GM06990 (cell line): ENCODE measurements at regions not wholly inside any gene's neighbourhood (a gene's known extent, or its start where the extent isn't known, plus 50 kb on each side); places are given as distances from the start of the nearest gene placed in this dataset.
"Not testable (repeated sequence)": the region's sequence is repeated elsewhere in the genome, so short reads cannot be mapped to it uniquely, and the experiment has no call there.

Experiments used
- DNase-seq: peaks from one replicate; pipeline ENCODE4 v3.0.0-alpha.2; 2011; ENCODE audit not compliant: insufficient read length; ENCODE audit errors: extremely low read depth
- H3K27me3 ChIP-seq: replicated peaks from 2 replicates; pipeline ENCODE4 v1.6.0; 2011; ENCODE audit warnings: low read length; ENCODE audit not compliant: control insufficient read depth, insufficient read depth
- H3K36me3 ChIP-seq: 2 replicates; pipeline ENCODE4 v1.5.1; 2011; ENCODE audit warnings: low read length; ENCODE audit not compliant: control insufficient read depth, insufficient read depth
- H3K4me3 ChIP-seq: replicated peaks from 2 replicates; pipeline ENCODE4 v1.5.1; 2011; ENCODE audit warnings: low read depth, mild to moderate bottlenecking, control low read depth, low read length
- TF ChIP-seq, protein P1 (sequence below): IDR thresholded peaks from 2 replicates; pipeline ENCODE4 v1.5.1; 2011; ENCODE audit warnings: low read length, control low read depth, mild to moderate bottlenecking, inconsistent platforms; ENCODE audit not compliant: insufficient read depth, poor library complexity, severe bottlenecking

DNA sequence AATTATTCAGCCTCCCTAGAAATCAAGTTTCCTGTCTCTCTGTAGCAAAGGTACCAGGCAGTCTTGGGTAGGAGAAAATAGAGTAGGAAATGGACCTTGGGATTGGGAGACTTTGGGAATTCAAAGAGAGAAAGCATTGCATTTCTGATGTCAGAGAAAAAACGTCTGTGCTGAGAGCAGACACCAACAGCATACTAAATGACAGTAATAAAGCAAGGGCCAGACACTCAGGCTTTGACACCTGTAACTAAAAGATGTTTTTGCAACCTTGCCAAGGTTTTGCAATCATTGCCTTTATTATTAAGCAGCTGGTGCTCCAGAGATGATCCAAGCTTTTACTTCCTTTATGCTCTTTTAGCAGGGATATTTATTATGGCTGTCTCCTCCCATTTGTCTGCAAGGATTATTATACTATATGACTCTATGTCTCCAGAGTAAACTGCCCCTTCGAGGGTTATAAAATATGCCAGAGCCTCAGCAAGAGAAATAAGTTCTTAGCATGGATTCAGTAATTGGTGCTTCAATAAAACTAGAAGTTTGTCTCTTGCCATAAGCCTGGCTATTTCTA, 85.2 kb upstream of the GRAMD1B start:
- H3K27me3 ChIP-seq, result no peaks in the 10 kb centered on the region
- no peaks in the 10 kb centered on the region for H3K36me3 ChIP-seq
- no peak for DNase-seq
- H3K4me3 ChIP-seq, result no peak overlapping the region
- TF ChIP-seq, protein P1, sequence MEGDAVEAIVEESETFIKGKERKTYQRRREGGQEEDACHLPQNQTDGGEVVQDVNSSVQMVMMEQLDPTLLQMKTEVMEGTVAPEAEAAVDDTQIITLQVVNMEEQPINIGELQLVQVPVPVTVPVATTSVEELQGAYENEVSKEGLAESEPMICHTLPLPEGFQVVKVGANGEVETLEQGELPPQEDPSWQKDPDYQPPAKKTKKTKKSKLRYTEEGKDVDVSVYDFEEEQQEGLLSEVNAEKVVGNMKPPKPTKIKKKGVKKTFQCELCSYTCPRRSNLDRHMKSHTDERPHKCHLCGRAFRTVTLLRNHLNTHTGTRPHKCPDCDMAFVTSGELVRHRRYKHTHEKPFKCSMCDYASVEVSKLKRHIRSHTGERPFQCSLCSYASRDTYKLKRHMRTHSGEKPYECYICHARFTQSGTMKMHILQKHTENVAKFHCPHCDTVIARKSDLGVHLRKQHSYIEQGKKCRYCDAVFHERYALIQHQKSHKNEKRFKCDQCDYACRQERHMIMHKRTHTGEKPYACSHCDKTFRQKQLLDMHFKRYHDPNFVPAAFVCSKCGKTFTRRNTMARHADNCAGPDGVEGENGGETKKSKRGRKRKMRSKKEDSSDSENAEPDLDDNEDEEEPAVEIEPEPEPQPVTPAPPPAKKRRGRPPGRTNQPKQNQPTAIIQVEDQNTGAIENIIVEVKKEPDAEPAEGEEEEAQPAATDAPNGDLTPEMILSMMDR, result no peak

DNA sequence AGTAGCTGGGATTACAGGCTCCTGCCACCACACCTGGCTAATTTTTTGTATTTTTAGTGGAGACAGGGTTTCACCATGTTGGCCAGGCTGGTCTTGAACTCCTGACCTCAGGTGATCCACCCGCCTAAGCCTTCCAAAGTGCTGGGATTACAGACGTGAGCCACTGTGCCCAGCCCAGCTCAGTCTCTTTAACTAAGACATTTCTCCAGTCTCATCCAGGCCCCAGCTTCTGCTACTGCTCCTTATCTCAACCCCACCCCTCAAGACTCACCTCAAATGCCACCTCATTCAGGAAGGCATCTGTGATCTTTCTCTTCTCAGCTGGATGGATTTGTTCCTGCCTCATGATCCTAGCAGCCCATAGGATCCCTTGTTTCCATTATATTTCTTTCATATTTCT, 85.9 kb upstream of the GRAMD1B start:
- not testable (repeated sequence) for H3K36me3 ChIP-seq, H3K27me3 ChIP-seq, DNase-seq

GRCh38 chr11:123338997-123339752, 90.9 kb upstream of the GRAMD1B start:
- H3K36me3 ChIP-seq, result no peaks in the 10 kb centered on the region
- TF ChIP-seq, protein P1, result no peak
- H3K4me3 ChIP-seq, result no peak overlapping the region

More for the DNA sequence above, 85.9 kb upstream of the GRAMD1B start:
- H3K4me3 ChIP-seq, result not testable (repeated sequence)

DNA sequence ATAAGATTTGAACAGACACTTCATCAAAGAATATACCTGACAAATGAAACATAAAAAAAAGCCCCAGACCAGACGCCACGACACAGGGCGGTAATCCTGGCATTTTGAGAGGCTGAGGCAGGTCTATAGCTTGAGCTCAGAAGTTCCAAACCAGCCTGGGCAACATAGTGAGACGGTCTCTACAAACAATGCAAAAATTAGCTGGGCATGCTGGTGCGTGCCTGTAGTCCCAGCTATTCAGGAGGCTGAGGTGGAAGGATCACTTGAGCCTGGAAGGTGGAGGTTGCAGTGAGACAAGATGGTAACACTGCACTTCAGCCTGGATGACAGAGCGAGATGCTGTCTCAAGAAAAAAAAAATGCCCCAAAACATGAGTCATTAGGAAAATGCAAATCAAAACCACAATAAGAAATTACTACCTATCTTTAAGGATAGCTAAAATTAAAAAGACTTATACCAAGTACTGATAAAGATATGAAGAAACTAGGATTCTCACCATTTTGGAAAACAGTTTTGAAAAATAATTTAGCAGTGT, 91.7 kb upstream of the GRAMD1B start:
- H3K4me3 ChIP-seq, result no peak overlapping the region
- no peaks in the 10 kb centered on the region for H3K36me3 ChIP-seq
- DNase-seq, result no peak
- TF ChIP-seq, protein P1, result no peak
- H3K27me3 ChIP-seq, result no peaks in the 10 kb centered on the region

More at GRCh38 chr11:123338997-123339752, 90.9 kb upstream of the GRAMD1B start:
- no peaks in the 10 kb centered on the region for H3K27me3 ChIP-seq
- DNase-seq, result no peak

DNA sequence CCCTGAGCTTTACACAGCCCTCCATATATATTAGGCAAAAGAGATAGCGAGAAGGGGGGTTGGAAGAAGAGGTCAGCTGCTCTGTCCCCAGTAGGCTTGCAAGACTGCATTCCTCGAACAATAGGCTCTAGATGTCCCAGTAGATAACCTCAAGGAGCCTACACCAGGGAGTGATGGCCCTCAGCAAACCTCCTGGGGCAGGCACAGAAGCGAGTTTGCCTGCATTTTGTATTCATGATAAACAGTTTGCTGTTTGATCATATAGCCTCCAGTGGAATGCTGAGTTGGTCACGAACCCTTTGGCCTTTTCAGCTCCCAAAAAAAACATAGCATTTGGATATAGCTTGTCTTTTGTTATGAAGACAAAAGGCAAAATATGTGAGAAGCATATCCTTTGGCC, 95.1 kb upstream of the GRAMD1B start:
- Histone ChIP-seq H3K27me3 (no peaks in the 10 kb centered on the region), H3K36me3 (no peaks in the 10 kb centered on the region), H3K4me3 (no peak overlapping the region)
- TF ChIP-seq, protein P1, result no peak
- DNase-seq, result no peak

DNA sequence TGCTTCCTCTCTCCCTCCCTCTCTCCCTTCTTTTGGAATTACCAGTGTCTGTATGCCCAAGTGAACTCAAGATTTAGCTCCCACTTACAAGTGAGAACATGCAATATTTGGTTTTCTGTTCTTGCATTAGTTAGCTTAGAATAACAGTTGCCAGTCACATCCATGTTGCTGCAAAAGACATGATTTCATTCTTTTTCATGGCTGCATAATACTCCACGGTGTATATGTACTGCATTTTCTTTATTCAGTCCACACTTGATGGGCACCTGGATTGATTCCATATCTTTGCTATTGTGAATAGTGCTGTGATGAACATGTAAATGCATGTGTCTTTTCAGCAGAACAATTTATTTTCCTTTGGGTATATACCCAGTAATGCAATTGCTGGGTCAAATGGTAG, 97.5 kb upstream of the GRAMD1B start:
- not testable (repeated sequence) for H3K27me3 ChIP-seq, H3K4me3 ChIP-seq, DNase-seq, H3K36me3 ChIP-seq
